ENCODE measurements at regions not wholly inside any gene's neighbourhood (a gene's known extent, or its start where the extent isn't known, plus 50 kb on each side); places are given as distances from the start of the nearest gene placed in this dataset.

DNA sequence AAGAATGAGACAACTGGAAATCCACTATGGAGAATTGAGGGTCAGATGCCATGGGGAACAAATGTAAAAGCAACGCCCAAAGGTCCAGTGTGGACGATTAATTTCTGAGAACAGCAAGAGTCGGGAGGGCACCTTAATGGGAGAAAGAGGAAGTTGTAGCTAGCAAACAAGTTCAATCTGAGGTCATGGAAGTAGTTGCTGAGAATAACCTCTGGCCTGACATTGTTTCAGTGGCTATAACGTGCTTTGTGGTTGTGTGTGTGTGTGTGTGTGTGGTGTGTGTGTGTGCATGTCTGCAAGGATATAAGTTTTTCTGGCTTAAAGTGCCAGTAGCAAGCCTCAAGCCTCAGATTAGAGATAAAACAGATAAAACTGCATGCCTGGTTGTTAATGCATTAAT lies 1630.1 kb upstream of the TENM4 start:
- Histone ChIP-seq H3K9ac (ENCODE audit: low read depth in 1 of 3, low read length in 3 of 3) (no peak overlapping the region), H3K9me3 (ENCODE audit: control insufficient read depth in 3 of 3, low read length in 3 of 3) (no peaks in the 10 kb centered on the region)

DNA sequence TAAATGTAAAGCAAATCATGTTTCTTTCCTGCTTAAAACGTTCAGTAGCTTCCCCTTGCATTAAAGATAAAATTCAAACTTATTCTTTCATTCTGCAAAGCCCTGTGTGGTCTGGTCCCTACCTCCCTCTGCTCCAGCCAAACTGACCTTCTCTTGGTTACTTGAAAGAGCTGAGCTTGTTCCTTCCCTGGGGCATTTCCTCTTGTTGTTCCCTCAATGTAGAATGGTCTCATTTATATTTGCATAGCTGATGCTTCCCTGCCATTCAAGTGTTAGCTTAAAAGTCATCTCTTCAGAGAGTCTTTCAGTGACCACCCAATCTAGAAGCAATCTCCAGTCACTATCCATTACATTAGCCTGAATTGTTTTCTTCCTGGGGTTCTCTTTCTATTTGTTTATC lies 1618.5 kb upstream of the TENM4 start:
- Histone ChIP-seq H3K36me3 (ENCODE audit: control insufficient read depth in 3 of 3, insufficient read depth in 3 of 3, low read length in 3 of 3) (no peaks in the 10 kb centered on the region), H3K27me3 (ENCODE audit: control insufficient read depth in 3 of 3, insufficient read depth in 3 of 3, low read length in 3 of 3) (no peaks in the 10 kb centered on the region), H3K27ac (ENCODE audit: low read depth, low read length) (no peak overlapping the region), H3K4me1 (ENCODE audit: control insufficient read depth in 3 of 3, insufficient read depth in 3 of 3, low read length in 3 of 3) (no peaks in the 10 kb centered on the region), H3K4me3 (ENCODE audit: low read length in 3 of 3) (no peak overlapping the region), H3K9ac (ENCODE audit: low read depth in 1 of 3, low read length in 3 of 3) (no peak overlapping the region), H3K9me3 (ENCODE audit: control insufficient read depth in 3 of 3, low read length in 3 of 3) (no peaks in the 10 kb centered on the region)

More for the DNA sequence above, 1630.1 kb upstream of the TENM4 start:
- no peak overlapping the region for H3K4me3 ChIP-seq (ENCODE audit: low read length in 3 of 3)
- no peaks in the 10 kb centered on the region for H3K27me3 ChIP-seq (ENCODE audit: control insufficient read depth in 3 of 3, insufficient read depth in 3 of 3, low read length in 3 of 3)
- no peaks in the 10 kb centered on the region for H3K4me1 ChIP-seq (ENCODE audit: control insufficient read depth in 3 of 3, insufficient read depth in 3 of 3, low read length in 3 of 3)
- no peaks in the 10 kb centered on the region for H3K36me3 ChIP-seq (ENCODE audit: control insufficient read depth in 3 of 3, insufficient read depth in 3 of 3, low read length in 3 of 3)
- no peak overlapping the region for H3K27ac ChIP-seq (ENCODE audit: low read depth, low read length)

- no peaks in the 10 kb centered on the region for H3K36me3 ChIP-seq (ENCODE audit: control insufficient read depth in 3 of 3, insufficient read depth in 3 of 3, low read length in 3 of 3)
- H3K9me3 ChIP-seq (ENCODE audit: control insufficient read depth in 3 of 3, low read length in 3 of 3) = no peaks in the 10 kb centered on the region
- no peak overlapping the region for H3K4me3 ChIP-seq (ENCODE audit: low read length in 3 of 3)
- no peak overlapping the region for H3K27ac ChIP-seq (ENCODE audit: low read depth, low read length)
- no peaks in the 10 kb centered on the region for H3K4me1 ChIP-seq (ENCODE audit: control insufficient read depth in 3 of 3, insufficient read depth in 3 of 3, low read length in 3 of 3)
- H3K27me3 ChIP-seq (ENCODE audit: control insufficient read depth in 3 of 3, insufficient read depth in 3 of 3, low read length in 3 of 3) = no peaks in the 10 kb centered on the region
- H3K9ac ChIP-seq (ENCODE audit: low read depth in 1 of 3, low read length in 3 of 3) = no peak overlapping the region
Observed at GRCh38 chr11:81052344-81053158, 1611.7 kb upstream of the TENM4 start.

- no peaks in the 10 kb centered on the region for H3K4me1 ChIP-seq (ENCODE audit: control insufficient read depth in 3 of 3, insufficient read depth in 3 of 3, low read length in 3 of 3)
- H3K9ac ChIP-seq (ENCODE audit: low read depth in 1 of 3, low read length in 3 of 3) = no peak overlapping the region
- H3K27ac ChIP-seq (ENCODE audit: low read depth, low read length) = no peak overlapping the region
- H3K9me3 ChIP-seq (ENCODE audit: control insufficient read depth in 3 of 3, low read length in 3 of 3) = peaks cover 0 to 2% (median 2%) of the 10 kb centered on the region in 3 donors
- no peak overlapping the region for H3K4me3 ChIP-seq (ENCODE audit: low read length in 3 of 3)
- H3K36me3 ChIP-seq (ENCODE audit: control insufficient read depth in 3 of 3, insufficient read depth in 3 of 3, low read length in 3 of 3) = no peaks in the 10 kb centered on the region
- H3K27me3 ChIP-seq (ENCODE audit: control insufficient read depth in 3 of 3, insufficient read depth in 3 of 3, low read length in 3 of 3) = no peaks in the 10 kb centered on the region
Observed at GRCh38 chr11:81039916-81040524, 1599.2 kb upstream of the TENM4 start.

- no peaks in the 10 kb centered on the region for H3K4me1 ChIP-seq (ENCODE audit: control insufficient read depth in 3 of 3, insufficient read depth in 3 of 3, low read length in 3 of 3)
- no peaks in the 10 kb centered on the region for H3K27me3 ChIP-seq (ENCODE audit: control insufficient read depth in 3 of 3, insufficient read depth in 3 of 3, low read length in 3 of 3)
- no peak overlapping the region for H3K27ac ChIP-seq (ENCODE audit: low read depth, low read length)
- peaks cover 0 to 2% (median 2%) of the 10 kb centered on the region in 3 donors for H3K9me3 ChIP-seq (ENCODE audit: control insufficient read depth in 3 of 3, low read length in 3 of 3)
- no peaks in the 10 kb centered on the region for H3K36me3 ChIP-seq (ENCODE audit: control insufficient read depth in 3 of 3, insufficient read depth in 3 of 3, low read length in 3 of 3)
- no peak overlapping the region for H3K4me3 ChIP-seq (ENCODE audit: low read length in 3 of 3)
- no peak overlapping the region for H3K9ac ChIP-seq (ENCODE audit: low read depth in 1 of 3, low read length in 3 of 3)
Observed at GRCh38 chr11:81036168-81036870, 1595.5 kb upstream of the TENM4 start.

DNA sequence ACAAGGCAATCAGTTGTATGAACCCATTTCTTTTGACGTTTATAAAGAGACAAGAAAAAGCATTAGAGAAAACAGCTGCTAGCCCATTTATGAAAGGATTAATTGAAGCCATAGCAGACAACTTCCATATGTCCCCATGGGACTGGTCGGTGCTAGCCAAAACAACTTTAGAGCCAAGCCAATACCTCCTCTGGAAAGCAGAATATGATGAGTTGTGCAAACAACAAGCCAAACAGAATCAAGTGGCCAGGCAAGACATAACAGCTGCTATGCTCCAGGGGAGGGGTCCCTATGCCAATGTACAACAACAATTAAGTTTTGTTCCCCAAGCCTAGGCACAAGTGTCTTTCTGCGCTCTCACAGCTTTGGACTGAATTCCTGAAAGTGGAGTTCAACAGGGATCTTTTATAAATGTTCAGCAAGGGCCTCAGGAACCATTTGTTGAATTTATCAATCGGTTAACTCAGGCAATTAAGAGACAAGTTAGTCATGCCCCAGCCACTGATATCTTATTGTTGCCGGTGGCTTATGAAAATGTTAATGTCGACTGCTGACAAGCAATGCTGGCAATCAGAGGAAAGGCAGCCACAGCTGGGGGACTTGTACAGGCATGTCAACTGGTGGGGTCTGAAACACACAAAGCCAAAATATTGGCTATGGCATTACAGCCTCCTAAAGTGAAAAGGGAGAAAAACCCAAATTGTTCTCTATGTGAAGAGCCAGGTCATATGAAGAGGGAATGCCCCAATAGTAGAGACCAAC lies 1593.1 kb upstream of the TENM4 start:
- Histone ChIP-seq H3K27ac (ENCODE audit: low read depth, low read length) (no peak overlapping the region), H3K9ac (ENCODE audit: low read depth in 1 of 3, low read length in 3 of 3) (no peak overlapping the region), H3K4me1 (ENCODE audit: control insufficient read depth in 3 of 3, insufficient read depth in 3 of 3, low read length in 3 of 3) (no peaks in the 10 kb centered on the region), H3K9me3 (ENCODE audit: control insufficient read depth in 3 of 3, low read length in 3 of 3) (peaks cover 0 to 2% (median 2%) of the 10 kb centered on the region in 3 donors), H3K4me3 (ENCODE audit: low read length in 3 of 3) (no peak overlapping the region), H3K27me3 (ENCODE audit: control insufficient read depth in 3 of 3, insufficient read depth in 3 of 3, low read length in 3 of 3) (no peaks in the 10 kb centered on the region), H3K36me3 (ENCODE audit: control insufficient read depth in 3 of 3, insufficient read depth in 3 of 3, low read length in 3 of 3) (no peaks in the 10 kb centered on the region)

GRCh38 chr11:81032906-81033305 lies 1592.1 kb upstream of the TENM4 start:
- H3K36me3 ChIP-seq (ENCODE audit: control insufficient read depth in 3 of 3, insufficient read depth in 3 of 3, low read length in 3 of 3) = no peaks in the 10 kb centered on the region
- no peak overlapping the region for H3K4me3 ChIP-seq (ENCODE audit: low read length in 3 of 3)
- H3K9ac ChIP-seq (ENCODE audit: low read depth in 1 of 3, low read length in 3 of 3) = no peak overlapping the region
- no peaks in the 10 kb centered on the region for H3K4me1 ChIP-seq (ENCODE audit: control insufficient read depth in 3 of 3, insufficient read depth in 3 of 3, low read length in 3 of 3)
- H3K27me3 ChIP-seq (ENCODE audit: control insufficient read depth in 3 of 3, insufficient read depth in 3 of 3, low read length in 3 of 3) = no peaks in the 10 kb centered on the region
- H3K9me3 ChIP-seq (ENCODE audit: control insufficient read depth in 3 of 3, low read length in 3 of 3) = peaks cover 0 to 2% (median 2%) of the 10 kb centered on the region in 3 donors
- no peak overlapping the region for H3K27ac ChIP-seq (ENCODE audit: low read depth, low read length)

DNA sequence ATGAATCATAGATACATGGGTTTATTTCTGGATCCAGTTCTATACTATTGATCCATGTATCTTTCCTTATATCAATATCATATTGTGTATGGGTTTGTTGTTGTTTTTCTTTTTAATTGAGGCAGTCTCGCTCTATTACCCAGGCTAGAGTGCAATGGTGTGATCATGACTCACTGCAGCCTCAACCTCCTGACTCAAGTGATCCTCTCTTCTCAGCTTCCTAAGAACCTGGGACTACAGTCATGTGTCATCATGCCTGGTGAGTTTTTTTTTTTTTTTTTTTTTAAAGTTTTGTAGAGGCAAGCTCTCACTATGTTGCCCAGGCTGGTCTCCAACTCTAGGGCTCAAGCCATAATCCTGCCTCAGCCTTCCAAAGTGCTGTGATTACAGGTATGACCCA lies 1589.4 kb upstream of the TENM4 start:
- Histone ChIP-seq H3K36me3 (ENCODE audit: control insufficient read depth in 3 of 3, insufficient read depth in 3 of 3, low read length in 3 of 3) (no peaks in the 10 kb centered on the region), H3K4me1 (ENCODE audit: control insufficient read depth in 3 of 3, insufficient read depth in 3 of 3, low read length in 3 of 3) (no peaks in the 10 kb centered on the region), H3K9ac (ENCODE audit: low read depth in 1 of 3, low read length in 3 of 3) (no peak overlapping the region), H3K27ac (ENCODE audit: low read depth, low read length) (no peak overlapping the region), H3K4me3 (ENCODE audit: low read length in 3 of 3) (no peak overlapping the region), H3K9me3 (ENCODE audit: control insufficient read depth in 3 of 3, low read length in 3 of 3) (no peaks in the 10 kb centered on the region), H3K27me3 (ENCODE audit: control insufficient read depth in 3 of 3, insufficient read depth in 3 of 3, low read length in 3 of 3) (no peaks in the 10 kb centered on the region)

DNA sequence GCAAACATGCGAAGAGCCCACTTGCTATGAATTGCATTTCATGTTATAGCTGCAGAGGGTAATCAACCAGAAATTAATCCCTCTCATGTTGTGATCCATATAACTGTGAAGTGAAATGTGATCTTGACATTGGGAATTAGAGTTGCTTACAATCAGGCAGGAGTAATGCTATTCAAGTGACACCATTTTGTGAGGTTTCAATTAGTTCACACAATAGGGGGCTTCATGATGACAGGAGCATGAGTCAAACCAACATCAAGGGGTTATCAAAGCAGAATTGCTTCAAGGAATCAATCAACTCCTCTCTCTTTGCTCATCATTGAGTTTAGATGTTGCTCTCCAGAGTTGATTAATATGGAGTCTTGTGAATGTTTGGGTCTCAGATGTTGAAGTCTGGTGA lies 1585.2 kb upstream of the TENM4 start:
- Histone ChIP-seq H3K9me3 (ENCODE audit: control insufficient read depth in 3 of 3, low read length in 3 of 3) (no peaks in the 10 kb centered on the region), H3K27ac (ENCODE audit: low read depth, low read length) (no peak overlapping the region), H3K9ac (ENCODE audit: low read depth in 1 of 3, low read length in 3 of 3) (no peak overlapping the region), H3K4me3 (ENCODE audit: low read length in 3 of 3) (no peak overlapping the region), H3K27me3 (ENCODE audit: control insufficient read depth in 3 of 3, insufficient read depth in 3 of 3, low read length in 3 of 3) (no peaks in the 10 kb centered on the region), H3K36me3 (ENCODE audit: control insufficient read depth in 3 of 3, insufficient read depth in 3 of 3, low read length in 3 of 3) (no peaks in the 10 kb centered on the region), H3K4me1 (ENCODE audit: control insufficient read depth in 3 of 3, insufficient read depth in 3 of 3, low read length in 3 of 3) (no peaks in the 10 kb centered on the region)
